ENCODE measurements at regions not wholly inside any gene's neighbourhood (a gene's known extent, or its start where the extent isn't known, plus 50 kb on each side); places are given as distances from the start of the nearest gene placed in this dataset.
"Not testable (repeated sequence)": the region's sequence is repeated elsewhere in the genome, so short reads cannot be mapped to it uniquely, and the experiment has no call there.

- Histone ChIP-seq H3K36me3 (ENCODE audit: control insufficient read depth, insufficient read depth, low read length, severe bottlenecking) (no peaks in the 10 kb centered on the region), H3K9ac (ENCODE audit: low read length) (no peak overlapping the region), H3K9me3 (ENCODE audit: control insufficient read depth, low read length) (peaks cover 14% of the 10 kb centered on the region), H3K4me3 (ENCODE audit: low read length) (no peak overlapping the region), H3K4me1 (ENCODE audit: control insufficient read depth, insufficient read depth, low read length) (no peaks in the 10 kb centered on the region), H3K27me3 (replicated peaks; ENCODE audit: control insufficient read depth, insufficient read depth, low read length) (no peaks in the 10 kb centered on the region)
- no peak for DNase-seq (ENCODE audit: low read depth)
These were observed 1226.0 kb downstream of the CDH8 start for GRCh38 chr16:60810250-60810649.

GRCh38 chr16:60792437-60792836, 1243.8 kb downstream of the CDH8 start:
- H3K9ac ChIP-seq (ENCODE audit: low read length), result no peak overlapping the region
- H3K4me1 ChIP-seq (ENCODE audit: control insufficient read depth, insufficient read depth, low read length), result no peaks in the 10 kb centered on the region

DNA sequence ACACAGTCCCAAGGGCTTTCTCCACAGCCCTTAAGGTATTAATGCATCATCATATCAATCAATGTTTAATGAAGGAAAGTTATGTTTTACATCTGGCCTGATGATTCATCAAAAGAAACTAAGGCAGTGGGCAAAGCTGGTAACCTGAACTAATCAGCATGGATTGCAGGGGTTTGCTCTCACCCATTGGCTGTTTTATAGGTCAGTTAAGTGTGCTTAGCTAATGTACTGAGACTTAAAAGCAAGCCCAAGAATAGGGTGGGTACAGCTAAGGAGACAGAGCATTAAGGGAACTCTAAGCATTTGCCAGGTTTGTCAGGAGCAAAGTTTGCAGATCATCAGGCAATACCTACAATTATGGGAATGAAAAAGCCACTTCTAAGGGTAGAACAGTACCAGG, 1247.6 kb downstream of the CDH8 start:
- Histone ChIP-seq H3K9me3 (ENCODE audit: control insufficient read depth, low read length) (no peaks in the 10 kb centered on the region), H3K4me1 (ENCODE audit: control insufficient read depth, insufficient read depth, low read length) (no peaks in the 10 kb centered on the region), H3K4me3 (ENCODE audit: low read length) (no peak overlapping the region), H3K27me3 (replicated peaks; ENCODE audit: control insufficient read depth, insufficient read depth, low read length) (no peaks in the 10 kb centered on the region), H3K9ac (ENCODE audit: low read length) (no peak overlapping the region), H3K36me3 (ENCODE audit: control insufficient read depth, insufficient read depth, low read length, severe bottlenecking) (no peaks in the 10 kb centered on the region)
- DNase-seq (ENCODE audit: low read depth), result no peak

More at GRCh38 chr16:60792437-60792836, 1243.8 kb downstream of the CDH8 start:
- Histone ChIP-seq H3K9me3 (ENCODE audit: control insufficient read depth, low read length) (no peaks in the 10 kb centered on the region), H3K27me3 (replicated peaks; ENCODE audit: control insufficient read depth, insufficient read depth, low read length) (no peaks in the 10 kb centered on the region), H3K4me3 (ENCODE audit: low read length) (no peak overlapping the region), H3K36me3 (ENCODE audit: control insufficient read depth, insufficient read depth, low read length, severe bottlenecking) (no peaks in the 10 kb centered on the region)
- DNase-seq (ENCODE audit: low read depth), result no peak

DNA sequence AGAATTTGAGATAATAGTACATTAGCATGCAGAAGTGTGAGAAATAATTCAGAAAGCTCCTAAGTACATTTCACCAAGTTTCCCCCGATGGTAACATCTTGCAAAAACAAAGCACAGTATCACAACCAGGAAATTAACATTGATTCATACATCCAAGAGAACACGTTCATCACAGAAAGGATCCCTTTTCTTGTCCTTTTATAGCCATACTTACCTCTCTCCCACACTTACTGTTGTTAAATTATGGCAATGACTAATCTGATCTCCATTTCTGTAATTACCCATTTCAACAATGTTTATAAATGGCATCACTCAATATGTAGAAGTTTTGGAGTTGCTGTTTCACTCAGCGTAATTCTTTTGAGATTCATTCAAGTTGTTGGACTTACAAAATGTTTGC, 1260.0 kb downstream of the CDH8 start:
- Histone ChIP-seq H3K4me1 (ENCODE audit: control insufficient read depth, insufficient read depth, low read length) (peaks cover 3% of the 10 kb centered on the region), H3K9me3 (ENCODE audit: control insufficient read depth, low read length) (peaks cover 8% of the 10 kb centered on the region), H3K9ac (ENCODE audit: low read length) (no peak overlapping the region), H3K36me3 (ENCODE audit: control insufficient read depth, insufficient read depth, low read length, severe bottlenecking) (no peaks in the 10 kb centered on the region), H3K27me3 (replicated peaks; ENCODE audit: control insufficient read depth, insufficient read depth, low read length) (no peaks in the 10 kb centered on the region), H3K4me3 (ENCODE audit: low read length) (no peak overlapping the region)
- no peak for DNase-seq (ENCODE audit: low read depth)

DNA sequence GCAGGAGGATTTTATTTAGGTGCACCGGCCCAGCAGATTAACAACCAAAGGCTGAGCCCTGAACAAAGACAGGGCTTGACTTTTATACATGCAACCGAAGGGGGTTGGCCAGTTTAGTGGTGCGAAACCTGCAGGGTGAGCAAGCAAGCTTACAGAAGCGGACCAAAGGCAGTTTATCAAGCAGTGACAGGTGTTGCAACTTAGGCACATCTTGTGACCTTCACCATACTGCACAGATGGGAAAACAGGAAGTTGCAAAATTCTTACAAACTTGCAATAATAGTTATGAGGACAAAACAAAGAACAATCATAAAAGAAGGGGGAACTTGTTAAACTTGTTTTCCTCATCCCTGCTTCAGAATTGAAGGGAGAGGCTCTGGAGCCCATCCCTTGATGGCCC, 1265.1 kb downstream of the CDH8 start:
- no peaks in the 10 kb centered on the region for H3K36me3 ChIP-seq (ENCODE audit: control insufficient read depth, insufficient read depth, low read length, severe bottlenecking)
- H3K4me3 ChIP-seq (ENCODE audit: low read length), result no peak overlapping the region
- H3K9ac ChIP-seq (ENCODE audit: low read length), result no peak overlapping the region
- no peak for DNase-seq (ENCODE audit: low read depth)
- H3K27me3 ChIP-seq (replicated peaks; ENCODE audit: control insufficient read depth, insufficient read depth, low read length), result no peaks in the 10 kb centered on the region
- H3K9me3 ChIP-seq (ENCODE audit: control insufficient read depth, low read length), result peaks cover 15% of the 10 kb centered on the region
- H3K4me1 ChIP-seq (ENCODE audit: control insufficient read depth, insufficient read depth, low read length), result peaks cover 3% of the 10 kb centered on the region

DNA sequence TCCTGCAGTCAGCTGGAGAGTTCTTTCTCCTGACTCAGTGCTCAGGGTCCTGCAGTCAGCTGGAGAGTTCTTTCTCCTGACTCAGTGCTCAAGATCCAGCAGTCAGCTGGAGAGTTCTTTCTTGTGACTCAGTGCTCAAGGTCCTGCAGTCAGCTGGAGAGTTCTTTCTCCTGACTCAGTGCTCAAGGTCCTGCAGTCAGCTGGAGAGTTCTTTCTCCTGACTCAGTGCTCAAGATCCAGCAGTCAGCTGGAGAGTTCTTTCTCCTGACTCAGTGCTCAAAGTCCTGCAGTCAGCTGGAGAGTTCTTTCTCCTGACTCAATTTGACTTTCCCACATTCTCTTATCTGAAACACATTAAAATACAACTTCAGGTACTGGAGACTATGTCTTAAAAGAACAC, 1265.9 kb downstream of the CDH8 start:
- H3K4me1 ChIP-seq (ENCODE audit: control insufficient read depth, insufficient read depth, low read length); H3K4me3 ChIP-seq (ENCODE audit: low read length): not testable (repeated sequence)
- peaks cover 15% of the 10 kb centered on the region for H3K9me3 ChIP-seq (ENCODE audit: control insufficient read depth, low read length)

DNA sequence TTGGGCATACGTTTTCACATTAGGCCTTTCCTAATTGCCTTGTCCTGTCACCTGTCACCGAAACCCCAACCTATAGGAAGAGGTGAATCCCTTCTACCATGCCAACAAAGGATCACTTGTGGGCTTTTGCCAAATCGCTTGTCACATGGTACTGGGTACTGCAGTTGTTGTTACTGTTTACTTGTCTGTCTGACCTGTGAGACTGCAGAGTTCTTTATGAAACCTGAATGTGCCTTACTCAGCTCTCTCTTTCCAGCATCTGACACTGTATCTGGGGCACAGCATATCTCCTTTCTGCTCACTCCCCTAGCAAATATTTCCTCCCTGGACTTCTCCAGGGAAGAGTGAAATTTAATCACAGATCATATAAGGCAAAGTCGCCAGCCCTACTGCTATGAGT, 1272.4 kb downstream of the CDH8 start:
- Histone ChIP-seq H3K27me3 (replicated peaks; ENCODE audit: control insufficient read depth, insufficient read depth, low read length) (no peaks in the 10 kb centered on the region), H3K4me1 (ENCODE audit: control insufficient read depth, insufficient read depth, low read length) (no peaks in the 10 kb centered on the region), H3K4me3 (ENCODE audit: low read length) (no peak overlapping the region), H3K36me3 (ENCODE audit: control insufficient read depth, insufficient read depth, low read length, severe bottlenecking) (no peaks in the 10 kb centered on the region), H3K9ac (ENCODE audit: low read length) (no peak overlapping the region), H3K9me3 (ENCODE audit: control insufficient read depth, low read length) (peaks cover 3% of the 10 kb centered on the region)
- no peak for DNase-seq (ENCODE audit: low read depth)

More for the DNA sequence above, 1265.9 kb downstream of the CDH8 start:
- H3K36me3 ChIP-seq (ENCODE audit: control insufficient read depth, insufficient read depth, low read length, severe bottlenecking); H3K27me3 ChIP-seq (replicated peaks; ENCODE audit: control insufficient read depth, insufficient read depth, low read length); H3K9ac ChIP-seq (ENCODE audit: low read length); DNase-seq (ENCODE audit: low read depth): not testable (repeated sequence)

DNA sequence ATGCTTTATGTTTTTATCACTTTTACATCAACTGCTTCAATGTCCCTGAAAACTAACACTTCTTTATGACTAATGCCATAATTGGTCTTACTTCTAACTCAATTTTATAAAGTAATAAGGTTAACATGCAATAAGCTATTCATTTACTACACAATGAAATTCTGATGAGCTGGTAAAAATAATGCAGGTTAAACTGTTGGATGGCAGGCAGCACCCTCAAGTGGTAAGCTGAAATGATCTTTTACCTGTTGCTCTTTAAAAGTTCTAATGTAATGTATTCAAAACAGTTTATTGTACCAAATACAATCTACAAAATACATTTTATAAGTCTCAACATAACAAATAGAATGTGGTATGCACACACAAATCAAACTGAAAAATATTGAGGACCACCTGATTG, 1280.3 kb downstream of the CDH8 start:
- H3K36me3 ChIP-seq (ENCODE audit: control insufficient read depth, insufficient read depth, low read length, severe bottlenecking), result no peaks in the 10 kb centered on the region
- no peak overlapping the region for H3K9ac ChIP-seq (ENCODE audit: low read length)
- no peaks in the 10 kb centered on the region for H3K9me3 ChIP-seq (ENCODE audit: control insufficient read depth, low read length)
- H3K4me3 ChIP-seq (ENCODE audit: low read length), result no peak overlapping the region
- H3K4me1 ChIP-seq (ENCODE audit: control insufficient read depth, insufficient read depth, low read length), result no peaks in the 10 kb centered on the region
- no peak for DNase-seq (ENCODE audit: low read depth)
- H3K27me3 ChIP-seq (replicated peaks; ENCODE audit: control insufficient read depth, insufficient read depth, low read length), result no peaks in the 10 kb centered on the region

GRCh38 chr16:60748366-60748765, 1287.9 kb downstream of the CDH8 start:
- H3K36me3 ChIP-seq (ENCODE audit: control insufficient read depth, insufficient read depth, low read length, severe bottlenecking), result no peaks in the 10 kb centered on the region
- no peaks in the 10 kb centered on the region for H3K9me3 ChIP-seq (ENCODE audit: control insufficient read depth, low read length)
- no peak overlapping the region for H3K9ac ChIP-seq (ENCODE audit: low read length)
- DNase-seq (ENCODE audit: low read depth), result no peak
- no peaks in the 10 kb centered on the region for H3K27me3 ChIP-seq (replicated peaks; ENCODE audit: control insufficient read depth, insufficient read depth, low read length)
- no peak overlapping the region for H3K4me3 ChIP-seq (ENCODE audit: low read length)
- no peaks in the 10 kb centered on the region for H3K4me1 ChIP-seq (ENCODE audit: control insufficient read depth, insufficient read depth, low read length)

DNA sequence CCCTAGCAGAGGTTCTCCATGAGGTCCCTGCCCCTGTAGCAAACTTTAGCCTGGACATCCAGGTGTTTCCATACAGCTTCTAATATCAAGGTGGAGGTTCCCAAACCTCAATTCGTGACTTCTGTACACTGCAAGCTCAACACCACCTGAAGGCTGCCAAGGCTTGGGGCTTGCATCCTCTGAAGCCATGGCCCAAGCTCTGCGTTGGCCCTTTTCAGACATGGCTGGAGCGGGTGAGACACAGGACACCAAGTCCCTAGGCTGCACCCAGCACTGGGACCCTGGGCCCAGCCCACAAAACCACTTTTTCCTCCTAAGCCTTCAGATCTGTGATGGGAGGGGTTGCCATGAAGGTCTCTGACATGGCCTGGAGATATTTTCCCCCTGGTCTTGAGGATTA, 1292.0 kb downstream of the CDH8 start:
- H3K9me3 ChIP-seq (ENCODE audit: control insufficient read depth, low read length), result no peaks in the 10 kb centered on the region
- DNase-seq (ENCODE audit: low read depth), result no peak
- no peaks in the 10 kb centered on the region for H3K4me1 ChIP-seq (ENCODE audit: control insufficient read depth, insufficient read depth, low read length)
- H3K36me3 ChIP-seq (ENCODE audit: control insufficient read depth, insufficient read depth, low read length, severe bottlenecking), result no peaks in the 10 kb centered on the region
- H3K9ac ChIP-seq (ENCODE audit: low read length), result no peak overlapping the region
- H3K4me3 ChIP-seq (ENCODE audit: low read length), result no peak overlapping the region
- H3K27me3 ChIP-seq (replicated peaks; ENCODE audit: control insufficient read depth, insufficient read depth, low read length), result no peaks in the 10 kb centered on the region

- DNase-seq (ENCODE audit: low read depth), result no peak
- Histone ChIP-seq H3K9me3 (ENCODE audit: control insufficient read depth, low read length) (no peaks in the 10 kb centered on the region), H3K4me1 (ENCODE audit: control insufficient read depth, insufficient read depth, low read length) (no peaks in the 10 kb centered on the region), H3K4me3 (ENCODE audit: low read length) (no peak overlapping the region), H3K36me3 (ENCODE audit: control insufficient read depth, insufficient read depth, low read length, severe bottlenecking) (no peaks in the 10 kb centered on the region), H3K27me3 (replicated peaks; ENCODE audit: control insufficient read depth, insufficient read depth, low read length) (no peaks in the 10 kb centered on the region), H3K9ac (ENCODE audit: low read length) (no peak overlapping the region)
These were observed 1294.4 kb downstream of the CDH8 start for GRCh38 chr16:60741810-60742209.

Measured in adipocyte (in vitro differentiated cells).